ENCODE measurements at regions not wholly inside any gene's neighbourhood (a gene's known extent, or its start where the extent isn't known, plus 50 kb on each side); places are given as distances from the start of the nearest gene placed in this dataset.

- TF ChIP-seq CTCF (IDR thresholded peaks at IDR 0.05; ENCODE audit: extremely low read depth in 1 of 2, insufficient read depth in 1 of 2, low read depth in 1 of 2, low read length in 2 of 2) (no peak), MYC (IDR thresholded peaks at IDR 0.05; ENCODE audit: low read depth, low read length) (no peak), POLR2AphosphoS5 (IDR thresholded peaks at IDR 0.05; ENCODE audit: insufficient read depth, low read depth, low read length) (no peak), EZH2 (IDR thresholded peaks at IDR 0.05; ENCODE audit: borderline replicate concordance, low read depth, low read length, severe bottlenecking) (no peak), JUN (IDR thresholded peaks at IDR 0.05; ENCODE audit: borderline replicate concordance, insufficient read depth, insufficient read length, low read depth) (no peak), MAX (IDR thresholded peaks at IDR 0.05; ENCODE audit: insufficient read depth, insufficient read length) (no peak), POLR2A (IDR thresholded peaks at IDR 0.05; ENCODE audit: low read depth, low read length) (no peak)
Measured at GRCh38 chrX:7225338-7225737, 77.4 kb upstream of the PUDP start.
